SK-N-SH treated with all-trans-retinoic acid at 6 μM for 48 hours (cell line): ENCODE measurements at regions not wholly inside any gene's neighbourhood (a gene's known extent, or its start where the extent isn't known, plus 50 kb on each side); places are given as distances from the start of the nearest gene placed in this dataset.

ENCODE experiments used
- ATAC-seq: fragments of 200-7000 bp; cut with Tn5 transposase; 3 replicates; pipeline ENCODE4 v1.9.1; 2020; ENCODE audit warnings: mild to moderate bottlenecking, moderate library complexity
- ARNTL ChIP-seq: fragments of 450-650 bp; formaldehyde crosslinking; IDR thresholded peaks from 2 replicates; pipeline ENCODE4 v1.5.0; 2020; ENCODE audit warnings: low read depth, mild to moderate bottlenecking, moderate library complexity, borderline replicate concordance
- BACH2 ChIP-seq: fragments of 250-450 bp; sonication (Bioruptor Pico); IDR thresholded peaks from 2 replicates; pipeline ENCODE4 v1.9.0; 2021; ENCODE audit warnings: mild to moderate bottlenecking, borderline replicate concordance
- CREB5 ChIP-seq: fragments of 250-450 bp; sonication (Bioruptor Pico); IDR thresholded peaks from 2 replicates; pipeline ENCODE4 v1.5.1; 2020; ENCODE audit warnings: low read depth, mild to moderate bottlenecking, moderate library complexity
- CSDC2 ChIP-seq: fragments of 250-450 bp; sonication (Bioruptor Pico); IDR thresholded peaks from 2 replicates; pipeline ENCODE4 v1.5.0; 2020; ENCODE audit warnings: mild to moderate bottlenecking, moderate library complexity
- CSRNP3 ChIP-seq: fragments of 250-450 bp; sonication (Bioruptor Pico); IDR thresholded peaks from 2 replicates; pipeline ENCODE4 v1.5.1; 2021; ENCODE audit warnings: mild to moderate bottlenecking, moderate library complexity
- ESRRG ChIP-seq: fragments of 250-450 bp; sonication (Bioruptor Pico); IDR thresholded peaks from 2 replicates; pipeline ENCODE4 v1.6.1; 2021; ENCODE audit warnings: mild to moderate bottlenecking
- GLIS3 ChIP-seq: fragments of 250-450 bp; sonication (Bioruptor Pico); IDR thresholded peaks from 2 replicates; pipeline ENCODE4 v1.5.0; 2020; ENCODE audit warnings: mild to moderate bottlenecking, moderate library complexity
- ISL1 ChIP-seq: fragments of 250-450 bp; sonication (Bioruptor Pico); IDR thresholded peaks from 2 replicates; pipeline ENCODE4 v2.1.2; 2022; ENCODE audit warnings: mild to moderate bottlenecking, moderate library complexity
- OSR1 ChIP-seq: fragments of 250-450 bp; sonication (Bioruptor Pico); IDR thresholded peaks from 2 replicates; pipeline ENCODE4 v1.8.0; 2022; ENCODE audit warnings: moderate library complexity, mild to moderate bottlenecking, inconsistent platforms
- POU6F1 ChIP-seq: fragments of 250-450 bp; sonication (Bioruptor Pico); IDR thresholded peaks from 2 replicates; pipeline ENCODE4 v1.8.0; 2021; ENCODE audit warnings: low read depth, mild to moderate bottlenecking, moderate library complexity, borderline replicate concordance
- PPARA ChIP-seq: fragments of 250-450 bp; sonication (Bioruptor Pico); IDR thresholded peaks from 2 replicates; pipeline ENCODE4 v1.5.0; 2020; ENCODE audit warnings: mild to moderate bottlenecking, borderline replicate concordance
- RARB ChIP-seq: fragments of 250-450 bp; sonication (Bioruptor Pico); IDR thresholded peaks from 2 replicates; pipeline ENCODE4 v1.8.0; 2021; ENCODE audit warnings: mild to moderate bottlenecking, moderate library complexity
- SNAI2 ChIP-seq: fragments of 250-450 bp; sonication (Bioruptor Pico); IDR thresholded peaks from 2 replicates; pipeline ENCODE4 v1.5.0; 2020; ENCODE audit warnings: mild to moderate bottlenecking, moderate library complexity
- TCF4 ChIP-seq: fragments of 250-450 bp; sonication (Bioruptor Pico); IDR thresholded peaks from 2 replicates; pipeline ENCODE4 v1.8.0; 2021; ENCODE audit warnings: mild to moderate bottlenecking, moderate library complexity, borderline replicate concordance
- TOX ChIP-seq: fragments of 250-450 bp; sonication (Bioruptor Pico); IDR thresholded peaks from 2 replicates; pipeline ENCODE4 v1.8.0; 2021; ENCODE audit warnings: mild to moderate bottlenecking, moderate library complexity, borderline replicate concordance
- TSHZ2 ChIP-seq: fragments of 250-450 bp; sonication (Bioruptor Pico); IDR thresholded peaks from 2 replicates; pipeline ENCODE4 v1.5.0; 2020; ENCODE audit warnings: mild to moderate bottlenecking, moderate library complexity
- ZC3H10 ChIP-seq: fragments of 250-450 bp; sonication (Bioruptor Pico); IDR thresholded peaks from 2 replicates; pipeline ENCODE4 v1.5.1; 2021; ENCODE audit warnings: mild to moderate bottlenecking, moderate library complexity
- ZFP3 ChIP-seq: fragments of 250-450 bp; sonication (Bioruptor Pico); IDR thresholded peaks from 2 replicates; pipeline ENCODE4 v1.5.0; 2020; ENCODE audit warnings: mild to moderate bottlenecking, moderate library complexity
- ZFP30 ChIP-seq: fragments of 450-650 bp; formaldehyde crosslinking; IDR thresholded peaks from 2 replicates; pipeline ENCODE4 v1.5.0; 2022; ENCODE audit warnings: mild to moderate bottlenecking, moderate library complexity
- ZNF565 ChIP-seq: fragments of 450-650 bp; formaldehyde crosslinking; conservative IDR thresholded peaks from 2 replicates; pipeline ENCODE4 v1.5.0; 2020; ENCODE audit warnings: low read depth, mild to moderate bottlenecking, moderate library complexity
- ZNF70 ChIP-seq: fragments of 450-650 bp; formaldehyde crosslinking; IDR thresholded peaks from 2 replicates; pipeline ENCODE4 v1.5.0; 2020; ENCODE audit warnings: mild to moderate bottlenecking, moderate library complexity
- ZNF8 ChIP-seq: fragments of 450-650 bp; formaldehyde crosslinking; IDR thresholded peaks from 2 replicates; pipeline ENCODE4 v1.5.0; 2020; ENCODE audit warnings: mild to moderate bottlenecking, moderate library complexity

GRCh38 chr18:22790545-22791309, 142.4 kb upstream of the RBBP8 start:
- TF ChIP-seq ZC3H10 (no peak), SNAI2 (no peak), POU6F1 (CRISPR knock-in tag) (no peak), PPARA (CRISPR knock-in tag) (no peak), TOX (CRISPR knock-in tag) (no peak), CREB5 (CRISPR knock-in tag) (no peak), GLIS3 (CRISPR knock-in tag) (no peak), BACH2 (no peak), ZNF8 (no peak), ZFP3 (CRISPR knock-in tag) (no peak), CSDC2 (CRISPR knock-in tag) (no peak), ISL1 (CRISPR knock-in tag) (no peak), ZNF70 (CRISPR knock-in tag) (no peak), OSR1 (CRISPR knock-in tag) (no peak), CSRNP3 (CRISPR knock-in tag) (no peak)
- no peak for ATAC-seq

GRCh38 chr18:22791310-22791610, 141.9 kb upstream of the RBBP8 start:
- no peak for ATAC-seq
- TF ChIP-seq TOX (CRISPR knock-in tag) (no peak), POU6F1 (CRISPR knock-in tag) (no peak), RARB (CRISPR knock-in tag) (no peak), ZNF565 (CRISPR knock-in tag) (no peak), ZFP3 (CRISPR knock-in tag) (no peak), CSDC2 (CRISPR knock-in tag) (no peak), GLIS3 (CRISPR knock-in tag) (no peak), ARNTL (CRISPR knock-in tag) (no peak), TSHZ2 (CRISPR knock-in tag) (no peak), ZNF8 (no peak), ZC3H10 (no peak)

GRCh38 chr18:22796113-22796512, 137.0 kb upstream of the RBBP8 start:
- no peak for ATAC-seq
- TF ChIP-seq OSR1 (CRISPR knock-in tag) (no peak), ZNF565 (CRISPR knock-in tag) (no peak), RARB (CRISPR knock-in tag) (no peak), ESRRG (no peak), PPARA (CRISPR knock-in tag) (no peak), ZNF70 (CRISPR knock-in tag) (no peak), ZFP3 (CRISPR knock-in tag) (no peak), ZFP30 (no peak), SNAI2 (no peak), CSDC2 (CRISPR knock-in tag) (no peak), TOX (CRISPR knock-in tag) (no peak), CREB5 (CRISPR knock-in tag) (no peak), TCF4 (CRISPR knock-in tag) (no peak), CSRNP3 (CRISPR knock-in tag) (no peak), ISL1 (CRISPR knock-in tag) (no peak), ARNTL (CRISPR knock-in tag) (no peak)
